Stimulated activated CD4-positive, alpha-beta T cell treated with anti-CD3 and anti-CD28 coated beads, Interleukin-4, amount 100 ng/mL, for 4 hours (primary cell): ENCODE measurements at regions not wholly inside any gene's neighbourhood (a gene's known extent, or its start where the extent isn't known, plus 50 kb on each side); places are given as distances from the start of the nearest gene placed in this dataset.

ENCODE experiments used
- DNase-seq, 2 experiments: peaks; one replicate each; pipeline ENCODE4 v3.0.0-alpha.2; 2020

DNA sequence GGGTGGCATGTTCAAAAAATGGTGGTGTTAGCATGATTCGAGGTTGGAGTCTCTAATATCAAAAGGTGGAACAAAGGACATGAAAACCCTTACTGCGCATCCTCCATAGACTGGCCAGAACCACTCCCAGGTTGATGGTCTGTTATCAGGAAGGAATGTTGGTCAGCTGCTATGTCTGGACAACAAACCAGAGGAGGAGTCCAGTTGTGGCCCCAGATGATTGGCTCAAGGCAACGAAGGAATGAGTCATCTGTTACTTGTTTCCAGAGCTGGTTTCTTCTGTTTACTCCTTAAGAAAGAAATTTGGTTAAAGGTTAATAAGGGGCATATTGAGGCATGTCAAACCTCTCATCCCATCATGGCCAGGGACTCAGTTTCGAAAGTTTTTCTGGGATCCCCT, 56.8 kb upstream of the GRIA4 start:
- DNase-seq: no peak

DNA sequence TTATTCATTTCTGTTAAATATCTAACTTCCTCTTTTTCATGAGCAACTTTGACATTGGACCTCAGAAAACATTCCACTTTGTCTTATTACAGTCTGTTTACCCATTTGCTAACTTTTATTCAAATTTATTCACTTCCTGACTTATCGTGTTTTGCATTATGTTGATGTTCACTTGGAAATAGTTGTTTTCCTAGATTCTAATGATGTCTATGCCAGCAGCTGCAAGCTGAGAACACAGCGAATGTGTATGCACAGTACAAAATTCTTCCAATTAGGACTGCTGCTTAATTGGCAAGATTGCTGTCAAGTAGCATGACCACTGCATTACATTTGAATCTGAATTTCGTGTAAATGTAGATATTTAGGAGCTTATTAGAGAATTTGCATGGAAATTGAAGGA, 61.5 kb upstream of the GRIA4 start:
- DNase-seq: no peak

DNA sequence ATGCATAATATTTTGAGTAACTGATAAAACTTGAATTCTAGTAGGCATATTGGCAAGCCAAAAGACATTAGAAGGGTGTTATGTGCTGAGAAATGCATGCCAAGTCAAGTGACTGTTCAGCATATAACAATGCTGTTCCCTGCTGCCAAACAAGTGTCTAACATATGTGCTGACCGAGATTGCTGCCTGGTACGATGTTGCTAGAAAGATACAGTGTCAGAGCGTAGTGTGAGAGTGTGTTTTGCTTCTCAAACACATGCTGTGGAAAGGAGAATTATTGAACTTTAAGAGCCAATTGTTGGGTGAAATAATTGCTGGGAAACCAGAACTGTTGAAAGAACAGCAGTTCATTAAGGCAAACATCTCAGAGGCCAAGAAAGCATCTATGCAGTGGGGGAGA, 71.3 kb upstream of the GRIA4 start:
- no peak for DNase-seq

DNA sequence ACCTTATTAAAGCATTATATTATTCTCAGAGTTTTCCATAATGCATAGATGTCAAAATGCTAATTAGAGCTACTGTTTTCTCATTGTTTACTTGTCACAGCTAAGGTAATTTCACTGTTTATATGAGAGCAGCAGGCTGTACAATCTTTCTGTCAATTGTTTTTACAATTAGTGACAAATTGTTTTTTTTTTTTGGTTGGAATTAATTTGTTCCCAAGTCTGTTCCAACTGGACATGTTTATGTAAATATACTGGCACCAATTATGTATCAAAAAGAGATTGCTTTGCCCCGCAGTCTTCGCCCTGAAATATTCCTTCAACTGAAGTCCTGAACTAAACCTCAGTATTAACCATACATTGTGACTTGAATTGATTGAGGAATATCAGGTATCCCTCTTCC, 72.3 kb upstream of the GRIA4 start:
- DNase-seq: no peak

DNA sequence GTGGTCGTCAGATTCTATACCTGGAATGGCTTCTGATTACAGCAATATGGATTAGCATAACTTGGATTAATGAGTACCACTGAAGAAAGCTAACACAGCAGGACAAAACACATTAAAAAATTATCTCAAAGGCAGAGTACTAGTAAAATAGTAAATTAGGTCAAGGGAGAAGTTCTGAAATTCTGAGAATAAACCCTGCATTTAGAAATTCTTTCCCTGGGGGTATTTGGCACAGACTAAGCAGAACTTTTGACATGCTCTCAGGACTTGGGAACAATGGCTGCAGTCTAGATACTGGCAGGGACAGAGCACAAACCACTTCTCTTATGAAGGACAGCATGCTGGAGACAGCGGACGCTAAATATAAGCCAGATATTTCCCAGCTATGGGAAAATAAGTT, 85.6 kb upstream of the GRIA4 start:
- DNase-seq: no peak

DNA sequence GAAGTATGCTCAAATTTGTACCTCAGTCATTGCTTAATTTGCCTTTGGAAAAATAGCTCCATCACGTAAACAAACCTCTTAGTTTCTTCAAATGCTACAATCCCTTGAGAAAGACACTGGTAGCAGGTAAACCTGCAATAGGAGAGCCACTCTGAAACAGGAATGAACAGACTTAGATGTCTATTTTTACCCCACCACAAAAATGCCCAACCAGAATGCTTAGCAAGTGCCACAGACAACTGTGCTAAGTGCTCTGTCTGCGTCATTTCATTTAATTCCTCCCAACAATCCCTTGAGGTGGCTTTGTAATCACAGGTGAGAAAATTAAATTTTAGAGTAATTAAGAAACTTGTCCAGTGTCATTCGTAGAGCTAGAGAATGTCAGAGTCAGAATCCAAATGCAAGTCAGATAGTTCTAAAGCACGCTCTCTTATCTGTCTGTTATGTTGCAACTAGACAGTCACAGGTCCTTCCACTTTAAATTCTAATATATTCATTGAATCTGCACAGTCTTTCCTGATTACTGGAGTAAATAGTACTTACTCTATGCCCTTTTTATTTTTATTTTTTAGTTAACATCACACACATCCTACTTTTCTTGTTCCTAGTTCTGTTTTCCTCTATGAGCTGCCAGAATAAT, 89.0 kb upstream of the GRIA4 start:
- no peak for DNase-seq

DNA sequence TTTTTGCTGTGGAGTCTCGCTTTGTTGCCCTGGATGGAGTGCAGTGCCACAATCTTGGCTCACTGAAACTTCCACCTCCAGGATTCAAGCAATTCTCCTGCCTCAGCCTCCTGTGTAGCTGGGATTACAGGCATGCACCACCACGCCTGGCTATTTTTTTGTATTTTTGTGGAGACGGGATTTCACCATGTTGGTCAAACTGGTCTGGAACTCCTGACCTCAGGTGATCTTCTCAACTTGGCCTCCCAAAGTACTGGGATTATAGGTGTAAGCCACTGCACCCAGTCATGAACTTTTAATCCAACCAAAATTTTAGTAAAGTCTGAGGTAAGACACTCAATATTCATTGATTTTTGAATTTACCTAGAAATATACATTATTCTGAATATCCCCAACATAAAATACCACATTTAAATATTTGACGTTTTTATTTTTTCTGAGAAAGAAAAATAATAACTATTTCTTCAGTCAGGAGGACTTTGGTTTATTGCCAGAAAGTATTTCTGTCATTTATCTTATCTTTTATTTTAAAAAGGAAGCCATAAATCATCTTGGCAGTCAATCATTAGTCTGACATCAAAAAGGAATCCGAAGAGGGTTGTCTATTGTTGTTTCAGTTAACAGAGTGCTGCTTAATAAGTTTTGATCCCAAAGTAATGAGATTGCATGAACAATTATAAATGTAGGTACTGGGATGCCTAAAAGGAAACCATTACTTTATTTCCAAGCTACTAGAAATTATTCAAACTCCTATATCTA, 102.2 kb upstream of the GRIA4 start:
- DNase-seq: no peak

DNA sequence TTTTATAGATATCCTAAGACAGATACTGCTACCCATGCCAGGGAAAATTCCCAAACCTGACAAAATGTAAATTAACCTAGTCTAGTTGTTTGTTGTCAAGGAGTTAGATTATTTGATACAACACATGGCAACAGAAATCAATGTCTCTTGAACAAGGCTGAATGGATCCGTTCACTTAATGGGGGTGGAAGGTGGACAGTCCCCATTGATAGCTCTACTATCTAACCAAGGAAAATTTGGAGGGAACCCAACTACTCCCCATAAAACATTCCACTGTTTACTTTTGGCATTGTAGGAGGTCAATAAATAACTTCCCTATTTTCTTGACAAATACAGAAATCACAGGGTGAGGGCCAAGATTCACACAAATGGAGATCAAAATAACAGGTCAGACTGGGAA, 117.9 kb upstream of the GRIA4 start:
- no peak for DNase-seq

DNA sequence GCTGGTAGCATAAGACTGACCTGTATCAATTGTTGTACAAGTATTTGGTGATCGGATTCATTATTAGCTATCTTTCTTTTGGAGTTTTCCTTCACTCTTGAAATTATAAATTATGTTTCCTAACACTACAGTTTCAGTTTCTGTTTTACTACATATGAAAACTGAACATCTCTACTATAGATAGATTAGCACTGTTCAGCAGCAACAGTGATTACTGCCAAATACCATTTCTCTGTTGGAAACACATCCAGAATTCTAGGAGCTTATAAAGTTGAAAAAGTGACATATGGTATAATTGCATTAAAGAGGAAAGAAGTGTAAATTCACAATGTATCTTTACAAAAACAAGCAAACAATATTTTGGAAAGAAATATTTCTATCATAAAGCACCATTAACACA, 118.5 kb upstream of the GRIA4 start:
- DNase-seq: no peak

DNA sequence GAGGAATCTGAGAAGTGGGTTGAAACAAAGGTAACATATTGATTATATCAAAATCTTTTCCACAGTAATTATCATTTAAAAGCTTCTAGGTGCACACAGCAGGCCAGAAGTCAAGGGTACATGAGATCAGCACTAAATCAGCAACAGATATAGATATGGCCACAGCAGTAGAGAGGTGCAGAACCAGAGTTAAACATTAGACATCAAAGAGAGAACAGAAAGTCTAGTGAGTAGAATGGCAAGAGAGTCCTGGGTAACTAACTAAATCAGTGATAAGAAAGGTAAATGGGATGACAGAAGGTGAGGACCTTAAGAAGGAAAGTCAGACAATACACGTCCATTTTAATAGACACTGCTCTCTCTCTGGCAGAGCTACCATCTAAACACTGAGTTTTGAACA, 119.5 kb upstream of the GRIA4 start:
- DNase-seq: no peak

DNA sequence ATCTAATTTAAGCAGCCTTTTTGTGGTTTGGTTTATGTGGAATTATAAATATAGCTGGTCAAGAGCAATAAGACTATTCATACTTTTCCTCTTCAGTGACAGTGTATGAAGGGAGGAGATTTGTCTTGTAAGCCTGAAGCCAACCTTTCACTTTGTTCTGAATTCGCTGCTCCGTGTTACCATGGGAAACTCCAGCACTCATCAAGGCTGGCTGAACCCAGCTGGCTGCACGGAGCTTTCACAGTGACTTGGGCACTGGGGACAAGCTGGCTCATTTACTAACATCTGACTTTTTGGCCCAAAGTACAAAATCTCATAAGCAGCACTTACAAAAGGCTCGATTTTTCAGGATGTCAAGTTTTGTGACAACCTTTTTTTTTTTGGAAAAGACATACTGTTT, 120.4 kb upstream of the GRIA4 start:
- no peak for DNase-seq

DNA sequence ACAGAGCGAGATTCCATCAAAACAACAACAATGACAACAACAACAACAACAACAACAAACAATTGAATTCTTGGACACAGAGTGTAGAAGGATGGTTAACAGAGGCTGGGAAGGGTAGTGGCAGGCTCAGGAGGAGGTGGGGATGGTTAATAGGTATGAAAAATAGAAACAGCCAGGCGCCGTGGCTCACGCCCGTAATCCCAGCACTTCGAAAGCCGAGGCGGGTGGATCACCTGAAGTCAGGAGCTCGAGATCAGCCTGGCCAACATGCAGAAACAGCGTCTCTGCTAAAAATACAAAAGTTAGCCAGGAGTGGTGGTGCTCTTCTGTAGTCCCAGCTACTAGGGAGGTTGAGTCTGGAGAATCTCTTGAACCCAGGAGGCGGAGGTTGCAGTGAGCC, 122.9 kb upstream of the GRIA4 start:
- no peak for DNase-seq

DNA sequence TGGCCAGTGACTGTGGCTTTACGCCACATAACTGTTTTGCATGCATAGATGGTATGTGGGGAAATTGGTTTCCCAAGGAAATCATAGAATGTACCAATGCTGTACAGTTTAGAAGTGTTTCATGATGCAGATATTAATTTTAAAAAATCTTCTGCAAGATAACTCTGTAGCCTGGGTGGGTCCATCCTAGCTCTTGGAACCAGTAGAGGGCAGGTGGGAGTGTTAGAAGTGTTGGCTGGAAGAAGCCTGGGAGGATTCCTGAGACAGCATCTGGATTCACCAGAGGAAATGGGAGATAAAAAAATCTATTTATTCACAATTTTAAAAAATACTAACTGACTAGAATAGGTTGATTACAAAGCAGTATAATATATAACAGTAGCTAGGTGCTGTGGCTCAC, 139.9 kb upstream of the GRIA4 start:
- DNase-seq: no peak

DNA sequence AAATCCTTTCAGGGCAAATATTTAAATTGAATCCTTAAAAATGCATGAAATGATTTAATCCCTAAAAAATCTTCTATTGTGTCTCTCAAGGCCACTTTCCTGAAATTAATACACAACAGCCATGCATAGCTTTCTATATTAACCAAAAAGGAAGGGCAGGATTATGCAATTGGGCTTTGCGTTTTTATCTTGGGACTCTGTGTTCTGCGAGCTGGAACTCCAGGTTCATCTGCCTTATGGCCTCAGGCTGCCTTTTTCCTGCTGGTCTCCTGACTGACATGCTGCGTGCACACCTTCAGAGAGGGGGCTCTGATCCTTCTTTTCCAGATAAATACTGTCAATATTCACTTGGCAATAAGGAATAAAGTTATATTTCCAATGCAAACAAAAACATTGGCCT, 141.7 kb upstream of the GRIA4 start:
- DNase-seq: no peak

DNA sequence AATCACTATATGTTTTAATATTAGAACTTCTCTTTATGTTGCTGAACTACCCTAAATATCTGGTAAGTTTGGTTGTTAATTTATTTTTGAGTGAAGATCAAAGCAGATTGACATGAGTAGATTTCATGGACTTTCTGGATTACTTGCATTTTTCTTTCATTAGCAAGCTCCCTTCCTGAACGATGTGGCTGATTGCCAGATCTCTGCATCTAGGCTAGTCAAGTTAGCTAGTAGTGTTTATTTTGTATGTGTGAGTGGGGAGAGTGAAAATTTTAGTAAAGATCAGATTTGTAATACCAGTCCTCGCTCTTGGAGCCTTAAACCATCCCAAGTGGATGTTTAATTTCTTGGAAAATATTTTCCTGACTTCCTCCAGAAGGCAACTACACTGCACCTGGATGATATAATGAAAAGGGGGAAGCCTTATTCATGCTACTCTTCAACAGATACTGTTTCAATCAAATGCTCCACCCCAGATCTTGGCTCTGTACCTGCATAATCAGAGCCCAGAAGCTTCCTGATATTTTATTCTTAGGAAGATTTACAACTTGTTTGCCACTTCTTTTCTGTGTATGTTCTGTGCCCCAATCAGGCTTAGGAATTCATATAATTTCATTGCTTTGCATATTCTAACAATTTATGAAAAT, 143.2 kb upstream of the GRIA4 start:
- no peak for DNase-seq

DNA sequence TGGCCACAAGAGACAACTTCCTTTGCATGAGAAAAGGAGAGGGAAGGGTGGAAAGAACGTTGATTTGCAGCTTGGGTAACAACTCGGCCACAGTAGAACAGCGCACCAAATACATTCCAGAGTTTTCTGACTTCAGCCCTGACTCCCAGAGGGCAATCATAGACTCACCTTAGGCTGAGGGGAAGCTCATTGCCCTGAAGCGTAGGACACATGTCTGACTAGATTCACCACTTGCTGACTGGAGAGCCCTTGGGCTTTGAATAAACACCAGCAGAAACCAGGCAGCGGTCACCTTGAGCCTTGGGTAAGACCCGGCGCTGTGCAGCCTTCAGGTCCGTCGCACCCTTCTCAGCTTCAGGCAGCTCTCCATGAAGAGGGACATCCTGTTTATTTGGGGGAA, 151.8 kb upstream of the GRIA4 start:
- DNase-seq: no peak

DNA sequence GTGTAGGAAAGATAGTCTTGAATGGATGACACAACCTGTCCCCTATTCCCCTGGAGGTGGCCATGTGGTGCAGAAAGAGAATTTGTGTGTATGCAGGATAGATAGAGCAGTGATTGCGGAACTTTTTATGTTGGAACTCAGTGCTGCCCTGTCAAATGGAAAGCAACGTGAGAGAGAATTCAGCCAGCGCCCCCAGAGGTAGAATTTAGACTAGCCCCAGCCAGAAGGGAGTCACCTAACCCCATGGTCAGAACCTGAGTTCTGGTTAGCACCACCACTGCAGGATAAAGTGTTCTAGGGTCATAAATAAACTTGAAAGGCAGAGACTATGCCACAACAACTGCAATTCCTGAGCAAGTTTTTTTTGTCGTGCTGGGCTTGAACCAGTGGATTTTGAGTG, 152.9 kb upstream of the GRIA4 start:
- no peak for DNase-seq

DNA sequence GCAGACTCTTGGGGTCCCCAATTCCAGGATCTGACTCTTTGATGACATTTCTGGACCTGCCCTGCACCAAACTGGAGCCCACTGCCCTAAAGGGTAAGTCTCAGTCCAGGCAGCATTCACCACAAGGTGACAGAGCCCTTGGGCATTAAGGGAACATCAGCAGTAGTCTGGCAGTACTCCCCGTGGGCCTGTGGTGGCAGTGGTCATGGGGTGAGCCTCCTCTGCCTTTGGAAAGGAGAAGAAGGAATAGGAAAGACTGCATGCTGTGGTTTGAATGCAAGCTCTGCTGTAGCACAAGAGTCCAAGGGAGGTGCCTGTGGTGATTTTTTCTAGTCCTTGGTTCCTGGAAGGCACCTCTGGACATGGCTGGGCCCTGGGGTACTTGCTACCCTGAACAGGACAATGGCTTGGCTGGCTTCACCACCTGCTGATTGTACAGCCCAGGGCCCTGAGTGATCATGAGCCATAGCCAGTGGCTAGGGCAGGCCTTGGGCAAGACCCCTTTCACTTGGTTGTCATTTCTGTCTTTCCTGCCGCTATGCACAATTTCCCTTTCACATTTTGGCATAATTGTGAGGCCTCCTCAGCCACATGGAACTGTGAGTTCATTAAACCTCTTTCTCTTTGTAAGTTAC, 160.7 kb upstream of the GRIA4 start:
- no peak for DNase-seq

DNA sequence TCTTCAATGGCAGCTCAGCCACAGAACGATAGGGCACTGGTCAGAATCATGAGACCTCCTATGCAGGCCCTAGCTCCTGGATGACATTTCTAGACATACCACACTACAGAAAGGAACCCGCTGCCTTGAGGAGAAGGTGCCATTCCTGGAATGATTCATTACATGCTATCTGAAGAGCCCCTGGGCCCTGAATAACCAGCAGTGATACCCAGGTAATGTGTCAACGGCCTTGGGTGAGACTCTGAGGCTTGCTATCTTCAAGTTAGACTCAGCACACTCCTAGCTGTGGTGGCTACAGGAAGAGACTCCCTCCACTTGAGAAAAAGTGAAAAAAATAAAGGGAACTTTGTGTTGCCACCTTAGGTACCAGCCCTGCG, 161.2 kb upstream of the GRIA4 start:
- no peak for DNase-seq

DNA sequence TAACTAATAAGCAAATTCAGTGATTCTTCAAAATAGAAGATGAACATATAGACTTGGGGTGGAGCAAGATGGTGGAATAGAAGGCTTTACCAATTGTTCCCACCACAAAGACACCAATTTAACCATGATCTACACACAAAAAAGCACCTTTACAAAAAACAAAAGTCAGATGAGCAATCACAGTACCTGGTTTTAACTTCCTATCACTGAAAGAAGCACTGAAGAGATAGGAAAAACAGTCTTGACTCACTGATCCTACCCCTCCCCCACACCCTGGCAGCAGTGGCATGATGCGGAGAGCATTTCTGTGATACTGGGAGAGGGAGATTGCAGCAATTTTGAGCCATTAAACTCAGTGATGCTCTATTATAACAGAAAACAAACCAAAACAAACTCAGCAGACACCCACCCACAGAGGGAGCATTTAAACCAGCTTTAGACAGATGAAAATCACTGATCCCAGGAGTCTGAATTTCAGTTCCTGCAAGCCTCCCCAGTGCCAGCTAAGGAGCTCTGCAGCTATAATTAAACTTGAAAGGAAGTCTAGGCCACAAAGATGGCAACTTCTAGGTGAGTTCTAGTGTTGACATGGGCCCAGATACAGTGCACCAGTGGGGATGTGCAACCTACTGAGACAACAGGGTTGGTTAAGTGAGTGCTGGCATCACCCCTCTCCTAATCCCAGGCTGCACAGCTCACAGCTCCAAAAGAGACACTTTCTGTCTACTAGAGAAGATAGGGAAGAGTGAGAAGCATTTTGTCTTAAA, 161.8 kb upstream of the GRIA4 start:
- DNase-seq: no peak

DNA sequence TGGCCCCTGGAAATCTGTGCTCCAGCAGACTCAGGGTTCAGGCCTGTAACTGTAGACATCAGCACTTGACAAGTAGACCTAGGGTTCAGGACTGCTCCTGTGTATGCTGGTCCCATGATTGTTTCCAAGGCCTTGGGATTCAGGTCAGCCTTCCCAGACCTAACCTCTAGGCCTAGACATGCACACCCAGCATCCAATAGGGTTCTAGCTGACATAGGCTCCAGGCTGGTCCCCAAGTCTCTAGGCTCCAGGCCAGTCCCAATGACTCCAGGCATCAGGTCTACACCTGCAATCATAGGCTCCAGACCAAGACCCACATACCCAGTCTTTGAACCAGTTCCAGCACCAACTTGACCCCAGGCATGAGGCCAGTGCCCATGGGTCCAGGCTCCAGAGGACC, 166.2 kb upstream of the GRIA4 start:
- DNase-seq: no peak

DNA sequence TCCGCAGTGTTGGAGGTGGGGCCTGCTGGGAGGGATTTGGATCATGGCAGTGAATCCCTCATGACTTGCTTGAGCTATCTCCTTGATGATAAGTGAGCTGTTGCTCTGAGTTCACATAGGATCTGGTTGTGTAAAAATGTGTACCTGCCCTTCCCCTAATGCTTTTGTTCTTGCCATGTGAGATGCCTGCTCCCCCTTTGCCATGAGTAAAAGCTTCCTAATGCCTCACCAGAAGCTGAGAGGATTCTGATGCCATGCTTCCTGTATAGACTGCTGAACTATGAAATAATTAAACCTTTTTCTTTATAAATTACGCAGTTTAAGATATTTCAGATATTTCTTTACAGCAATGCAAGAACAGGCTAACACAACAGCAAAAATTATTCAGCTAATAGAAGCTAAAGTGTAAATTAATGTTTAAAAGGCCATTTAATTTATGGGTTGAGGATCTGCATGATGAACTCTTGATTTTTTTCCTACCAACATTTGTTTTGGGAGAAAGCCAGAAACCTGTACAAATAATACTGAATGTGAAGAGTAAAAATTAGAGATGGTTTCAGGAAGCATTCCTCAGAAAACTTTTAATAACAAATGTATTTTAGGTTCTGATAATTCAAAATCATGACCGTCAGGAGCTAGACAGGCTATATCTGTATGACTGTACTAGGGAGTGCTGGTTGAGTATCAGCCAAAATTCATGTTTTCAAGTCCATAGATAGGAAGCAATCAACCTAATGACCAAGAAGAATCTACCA, 177.5 kb upstream of the GRIA4 start:
- no peak for DNase-seq
